ENCODE measurements at regions not wholly inside any gene's neighbourhood (a gene's known extent, or its start where the extent isn't known, plus 50 kb on each side); places are given as distances from the start of the nearest gene placed in this dataset.

GRCh38 chr10:94052866-94053791, 59.4 kb downstream of the PLCE1 start:
- Histone ChIP-seq H3K36me3 (ENCODE audit: control insufficient read depth, insufficient read depth, low read length) (no peaks in the 10 kb centered on the region), H3K79me1 (ENCODE audit: low read length) (no peaks in the 10 kb centered on the region), H3K18ac (ENCODE audit: low read length) (no peak overlapping the region), H3K9ac (ENCODE audit: low read length) (no peak overlapping the region), H2BK120ac (ENCODE audit: low read depth, low read length) (no peak overlapping the region), H4K8ac (ENCODE audit: low read depth, low read length) (no peak overlapping the region), H3K23ac (ENCODE audit: low read length) (no peak overlapping the region), H3K27me3 (ENCODE audit: insufficient read depth, low read length, poor library complexity) (no peaks in the 10 kb centered on the region), H4K5ac (ENCODE audit: low read length) (no peak overlapping the region), H3K56ac (ENCODE audit: low read length) (no peak overlapping the region), H3K79me2 (ENCODE audit: control insufficient read depth, insufficient read depth, low read length) (no peaks in the 10 kb centered on the region), H3K27ac (ENCODE audit: low read depth, low read length) (no peak overlapping the region), H3K4me1 (ENCODE audit: control insufficient read depth, low read depth, low read length) (no peaks in the 10 kb centered on the region), H3K4me2 (ENCODE audit: low read length) (no peak overlapping the region), H2AK5ac (ENCODE audit: low read length) (no peak overlapping the region), H3K4ac (ENCODE audit: low read depth, low read length) (no peak overlapping the region), H2BK5ac (ENCODE audit: low read length) (no peak overlapping the region), H2BK15ac (replicated peaks; ENCODE audit: low read depth) (no peak overlapping the region), H3K4me3 (ENCODE audit: low read length) (no peak overlapping the region)
- no CpG with 5 or more reads among the region's 11 CpGs for WGBS (ENCODE audit: extremely low coverage, insufficient coverage, low lambda C conversion rate)
- DNase-seq, result no peak

GRCh38 chr10:94059178-94059883, 65.6 kb downstream of the PLCE1 start:
- H2BK15ac ChIP-seq (replicated peaks; ENCODE audit: low read depth), result no peak overlapping the region
- no peak overlapping the region for H4K5ac ChIP-seq (ENCODE audit: low read length)
- H2AK5ac ChIP-seq (ENCODE audit: low read length), result no peak overlapping the region
- H3K9ac ChIP-seq (ENCODE audit: low read length), result no peak overlapping the region
- H2BK120ac ChIP-seq (ENCODE audit: low read depth, low read length), result no peak overlapping the region
- no peak overlapping the region for H3K27ac ChIP-seq (ENCODE audit: low read depth, low read length)
- no peaks in the 10 kb centered on the region for H3K27me3 ChIP-seq (ENCODE audit: insufficient read depth, low read length, poor library complexity)
- WGBS (ENCODE audit: extremely low coverage, insufficient coverage, low lambda C conversion rate), result no CpG with 5 or more reads among the region's 3 CpGs
- no peak for DNase-seq
- H3K36me3 ChIP-seq (ENCODE audit: control insufficient read depth, insufficient read depth, low read length), result no peaks in the 10 kb centered on the region
- no peak overlapping the region for H4K8ac ChIP-seq (ENCODE audit: low read depth, low read length)
- H2BK5ac ChIP-seq (ENCODE audit: low read length), result no peak overlapping the region
- no peaks in the 10 kb centered on the region for H3K79me2 ChIP-seq (ENCODE audit: control insufficient read depth, insufficient read depth, low read length)
- H3K4ac ChIP-seq (ENCODE audit: low read depth, low read length), result no peak overlapping the region
- H3K4me1 ChIP-seq (ENCODE audit: control insufficient read depth, low read depth, low read length), result no peaks in the 10 kb centered on the region
- no peak overlapping the region for H3K23ac ChIP-seq (ENCODE audit: low read length)
- no peak overlapping the region for H3K4me2 ChIP-seq (ENCODE audit: low read length)
- no peak overlapping the region for H3K56ac ChIP-seq (ENCODE audit: low read length)
- no peak overlapping the region for H3K4me3 ChIP-seq (ENCODE audit: low read length)
- H3K18ac ChIP-seq (ENCODE audit: low read length), result no peak overlapping the region
- no peaks in the 10 kb centered on the region for H3K79me1 ChIP-seq (ENCODE audit: low read length)

GRCh38 chr10:94061026-94061425, 67.3 kb downstream of the PLCE1 start:
- H3K18ac ChIP-seq (ENCODE audit: low read length), result no peak overlapping the region
- H3K79me2 ChIP-seq (ENCODE audit: control insufficient read depth, insufficient read depth, low read length), result no peaks in the 10 kb centered on the region
- no peaks in the 10 kb centered on the region for H3K79me1 ChIP-seq (ENCODE audit: low read length)
- H3K27me3 ChIP-seq (ENCODE audit: insufficient read depth, low read length, poor library complexity), result no peaks in the 10 kb centered on the region
- H3K4me2 ChIP-seq (ENCODE audit: low read length), result no peak overlapping the region
- no peaks in the 10 kb centered on the region for H3K36me3 ChIP-seq (ENCODE audit: control insufficient read depth, insufficient read depth, low read length)
- no peak for DNase-seq
- no peak overlapping the region for H3K56ac ChIP-seq (ENCODE audit: low read length)
- H4K8ac ChIP-seq (ENCODE audit: low read depth, low read length), result no peak overlapping the region
- no peak overlapping the region for H3K4me3 ChIP-seq (ENCODE audit: low read length)
- no peak overlapping the region for H3K27ac ChIP-seq (ENCODE audit: low read depth, low read length)
- H2BK15ac ChIP-seq (replicated peaks; ENCODE audit: low read depth), result no peak overlapping the region
- no peak overlapping the region for H3K23ac ChIP-seq (ENCODE audit: low read length)
- H2BK120ac ChIP-seq (ENCODE audit: low read depth, low read length), result no peak overlapping the region
- no CpG with 5 or more reads among the region's 2 CpGs for WGBS (ENCODE audit: extremely low coverage, insufficient coverage, low lambda C conversion rate)
- no peak overlapping the region for H3K9ac ChIP-seq (ENCODE audit: low read length)
- no peak overlapping the region for H2BK5ac ChIP-seq (ENCODE audit: low read length)
- no peak overlapping the region for H3K4ac ChIP-seq (ENCODE audit: low read depth, low read length)
- no peak overlapping the region for H2AK5ac ChIP-seq (ENCODE audit: low read length)
- no peaks in the 10 kb centered on the region for H3K4me1 ChIP-seq (ENCODE audit: control insufficient read depth, low read depth, low read length)
- H4K5ac ChIP-seq (ENCODE audit: low read length), result no peak overlapping the region

GRCh38 chr10:94062611-94063010, 68.9 kb downstream of the PLCE1 start:
- Histone ChIP-seq H3K27ac (ENCODE audit: low read depth, low read length) (no peak overlapping the region), H3K4me1 (ENCODE audit: control insufficient read depth, low read depth, low read length) (no peaks in the 10 kb centered on the region), H3K4me3 (ENCODE audit: low read length) (no peak overlapping the region), H4K8ac (ENCODE audit: low read depth, low read length) (no peak overlapping the region), H4K5ac (ENCODE audit: low read length) (no peak overlapping the region), H2BK15ac (replicated peaks; ENCODE audit: low read depth) (no peak overlapping the region), H3K18ac (ENCODE audit: low read length) (no peak overlapping the region), H2BK120ac (ENCODE audit: low read depth, low read length) (no peak overlapping the region), H3K27me3 (ENCODE audit: insufficient read depth, low read length, poor library complexity) (no peaks in the 10 kb centered on the region), H3K36me3 (ENCODE audit: control insufficient read depth, insufficient read depth, low read length) (no peaks in the 10 kb centered on the region), H2AK5ac (ENCODE audit: low read length) (no peak overlapping the region), H3K4me2 (ENCODE audit: low read length) (no peak overlapping the region), H3K79me2 (ENCODE audit: control insufficient read depth, insufficient read depth, low read length) (no peaks in the 10 kb centered on the region), H3K4ac (ENCODE audit: low read depth, low read length) (no peak overlapping the region), H2BK5ac (ENCODE audit: low read length) (no peak overlapping the region), H3K79me1 (ENCODE audit: low read length) (no peaks in the 10 kb centered on the region), H3K9ac (ENCODE audit: low read length) (no peak overlapping the region), H3K23ac (ENCODE audit: low read length) (no peak overlapping the region), H3K56ac (ENCODE audit: low read length) (no peak overlapping the region)
- DNase-seq, result no peak
- no CpG with 5 or more reads among the region's 2 CpGs for WGBS (ENCODE audit: extremely low coverage, insufficient coverage, low lambda C conversion rate)

GRCh38 chr10:94065362-94065761, 71.6 kb downstream of the PLCE1 start:
- no peaks in the 10 kb centered on the region for H3K27me3 ChIP-seq (ENCODE audit: insufficient read depth, low read length, poor library complexity)

More at GRCh38 chr10:94065362-94065761, 71.6 kb downstream of the PLCE1 start:
- no CpG with 5 or more reads among the region's 3 CpGs for WGBS (ENCODE audit: extremely low coverage, insufficient coverage, low lambda C conversion rate)
- Histone ChIP-seq H2AK5ac (ENCODE audit: low read length) (no peak overlapping the region), H3K4me2 (ENCODE audit: low read length) (no peak overlapping the region), H3K9ac (ENCODE audit: low read length) (no peak overlapping the region), H3K4ac (ENCODE audit: low read depth, low read length) (no peak overlapping the region), H3K4me1 (ENCODE audit: control insufficient read depth, low read depth, low read length) (no peaks in the 10 kb centered on the region), H3K56ac (ENCODE audit: low read length) (no peak overlapping the region), H3K27ac (ENCODE audit: low read depth, low read length) (no peak overlapping the region), H4K8ac (ENCODE audit: low read depth, low read length) (no peak overlapping the region), H3K4me3 (ENCODE audit: low read length) (no peak overlapping the region), H2BK5ac (ENCODE audit: low read length) (no peak overlapping the region), H4K5ac (ENCODE audit: low read length) (no peak overlapping the region), H3K23ac (ENCODE audit: low read length) (no peak overlapping the region), H3K79me2 (ENCODE audit: control insufficient read depth, insufficient read depth, low read length) (no peaks in the 10 kb centered on the region), H3K79me1 (ENCODE audit: low read length) (no peaks in the 10 kb centered on the region), H2BK120ac (ENCODE audit: low read depth, low read length) (no peak overlapping the region), H2BK15ac (replicated peaks; ENCODE audit: low read depth) (no peak overlapping the region), H3K18ac (ENCODE audit: low read length) (no peak overlapping the region), H3K36me3 (ENCODE audit: control insufficient read depth, insufficient read depth, low read length) (no peaks in the 10 kb centered on the region)
- DNase-seq, result no peak
